HCT116 (cell line): ENCODE measurements at regions not wholly inside any gene's neighbourhood (a gene's known extent, or its start where the extent isn't known, plus 50 kb on each side); places are given as distances from the start of the nearest gene placed in this dataset.

ENCODE experiments used
- ATAC-seq: fragments of 200-7000 bp; cut with Tn5 transposase; 2 replicates; pipeline ENCODE4 v1.9.1; 2020; ENCODE audit warnings: mild to moderate bottlenecking, moderate library complexity
- BruUV-seq: library from RNA; stranded (reverse); fragments of 400-500 nt; replicated peaks from 2 replicates; lab custom pipeline; 2021; lab: Mats Ljungman, UMichigan
- CTCF ChIA-PET: fragments of 300-600 bp; sonication (Branson Sonifier 250); formaldehyde crosslinking; loops from one replicate; lab custom pipeline; 2021; ENCODE audit warnings: antibody characterized with exemption; lab: Charles Lee
- POLR2A ChIA-PET: fragments of 300-600, 350-600 bp; sonication (Branson Sonifier 250); formaldehyde crosslinking; loops from one replicate; lab custom pipeline; 2021; ENCODE audit warnings: antibody characterized with exemption; lab: Charles Lee
- RAD21 ChIA-PET, 2 experiments: fragments of 300-600 bp; sonication (Branson Sonifier 250); formaldehyde crosslinking; loops; one replicate each; lab custom pipeline; 2023; ENCODE audit warnings: low total read pairs in 2 of 2; ENCODE audit not compliant: uncharacterized antibody in 2 of 2, unreplicated experiment in 2 of 2, low non-redundant PET in 1 of 2; lab: Charles Lee
- DNase-seq: peaks from one replicate; pipeline ENCODE4 v3.0.0-alpha.2; 2010; ENCODE audit warnings: low read depth, low spot score
- H2AFZ ChIP-seq: fragments of 200-600 bp; shearing (Covaris generic), sonication (generic); 2 replicates; pipeline ENCODE4 v1.6.1; 2017; ENCODE audit warnings: low read depth, mixed run types, mixed read lengths, antibody characterized with exemption, low read length; ENCODE audit not compliant: poor library complexity, severe bottlenecking
- H3K27ac ChIP-seq: 2 replicates; pipeline ENCODE4 v1.5.1; 2012; ENCODE audit warnings: low read depth, low read length
- H3K27me3 ChIP-seq: fragments of 200-600 bp; sonication (generic); 2 replicates; pipeline ENCODE4 v1.6.1; 2016; ENCODE audit warnings: mixed run types, low read length, mixed read lengths; ENCODE audit not compliant: insufficient read depth
- H3K36me3 ChIP-seq, 2 experiments: fragments of 200-500 bp in 1 of 2; fragments of 200-600 bp in 1 of 2; sonication (Bioruptor generic) in 1 of 2; sonication (generic) in 1 of 2; 2 replicates each; pipeline versions ENCODE4 v1.5.1 to v1.6.1; 2014 to 2016; ENCODE audit warnings: low read length in 2 of 2, inconsistent platforms in 1 of 2, mixed read lengths in 1 of 2, mixed run types in 1 of 2; ENCODE audit not compliant: insufficient read depth in 2 of 2, control insufficient read depth in 1 of 2
- H3K4me1 ChIP-seq, 2 experiments: fragments of 200-600 bp in 1 of 2; sonication (generic) in 1 of 2; 2 replicates each; pipeline versions ENCODE4 v1.5.1 to v1.6.1; 2012 to 2017; ENCODE audit warnings: low read length in 2 of 2, inconsistent platforms in 1 of 2, mild to moderate bottlenecking in 1 of 2, mixed read lengths in 1 of 2, mixed run types in 1 of 2, moderate library complexity in 1 of 2; ENCODE audit not compliant: insufficient read depth in 2 of 2, control insufficient read depth in 1 of 2
- H3K4me2 ChIP-seq: fragments of 200-600 bp; sonication (generic); 2 replicates; pipeline ENCODE4 v1.6.1; 2017; ENCODE audit warnings: mixed run types, low read length, mixed read lengths
- H3K4me3 ChIP-seq, 2 experiments: fragments of 200-600 bp in 1 of 2; sonication (generic) in 1 of 2; replicated peaks in 1 of 2; 2 replicates each; pipeline ENCODE4 v1.5.1; 2011 to 2016; ENCODE audit warnings: low read length in 2 of 2, control low read depth in 1 of 2, low read depth in 1 of 2, mild to moderate bottlenecking in 1 of 2, mixed read lengths in 1 of 2, mixed run types in 1 of 2
- H3K79me2 ChIP-seq: fragments of 200-600 bp; sonication (generic); 2 replicates; pipeline ENCODE4 v1.6.1; 2017; ENCODE audit warnings: mild to moderate bottlenecking, mixed run types, low read length, moderate library complexity, mixed read lengths; ENCODE audit not compliant: insufficient read depth
- H3K9ac ChIP-seq: fragments of 200-600 bp; sonication (generic); 2 replicates; pipeline ENCODE4 v1.6.1; 2016; ENCODE audit warnings: low read length, mixed read lengths
- H3K9me2 ChIP-seq: fragments of 200-600 bp; sonication (generic), shearing (Covaris generic); 2 replicates; pipeline ENCODE4 v1.6.1; 2017; ENCODE audit warnings: mixed run types, mild to moderate bottlenecking, moderate library complexity; ENCODE audit not compliant: insufficient read depth
- H3K9me3 ChIP-seq, 2 experiments: fragments of 200-500 bp in 1 of 2; fragments of 200-600 bp in 1 of 2; sonication (Bioruptor generic) in 1 of 2; sonication (generic) in 1 of 2; 2 replicates each; pipeline ENCODE4 v1.6.1; 2014 to 2017; ENCODE audit warnings: low read length in 2 of 2, mixed read lengths in 2 of 2, inconsistent platforms in 1 of 2, low read depth in 1 of 2, mild to moderate bottlenecking in 1 of 2, mixed run types in 1 of 2, moderate library complexity in 1 of 2; ENCODE audit not compliant: control insufficient read depth in 1 of 2, insufficient read depth in 1 of 2
- H4K20me1 ChIP-seq: fragments of 200-600 bp; sonication (generic), shearing (Covaris generic); 2 replicates; pipeline ENCODE4 v1.6.1; 2017; ENCODE audit warnings: mixed run types, mild to moderate bottlenecking, moderate library complexity; ENCODE audit not compliant: insufficient read depth
- ATF3 ChIP-seq: IDR thresholded peaks from 2 replicates; pipeline ENCODE4 v1.6.1; 2012
- CBX3 ChIP-seq: IDR thresholded peaks from 2 replicates; pipeline ENCODE4 v1.6.1; 2012; ENCODE audit warnings: low read depth
- EZH2 ChIP-seq: fragments of 200-600 bp; sonication (generic); IDR thresholded peaks from 2 replicates; pipeline ENCODE4 v1.6.1; 2017; ENCODE audit warnings: antibody characterized with exemption, mixed run types
- JUND ChIP-seq: IDR thresholded peaks from 2 replicates; pipeline ENCODE4 v1.6.1; 2012
- POLR2A ChIP-seq: IDR thresholded peaks from 2 replicates; pipeline ENCODE4 v1.7.0; 2011; ENCODE audit warnings: borderline replicate concordance; ENCODE audit not compliant: insufficient read depth, insufficient read length; ENCODE audit errors: extremely low read depth
- SIN3A ChIP-seq: IDR thresholded peaks from 2 replicates; pipeline ENCODE4 v1.6.1; 2012; ENCODE audit warnings: low read depth
- SP1 ChIP-seq: IDR thresholded peaks from 2 replicates; pipeline ENCODE4 v1.6.1; 2012; ENCODE audit warnings: low read depth
- TCF7L2 ChIP-seq: IDR thresholded peaks from 2 replicates; pipeline ENCODE4 v1.7.0; 2011; ENCODE audit warnings: borderline replicate concordance, inconsistent platforms; ENCODE audit not compliant: insufficient read depth, insufficient read length; ENCODE audit errors: extremely low read depth
- ZFX ChIP-seq: fragments of 450-650 bp; IDR thresholded peaks from 2 replicates; pipeline ENCODE4 v1.6.1; 2017
- ZNF274 ChIP-seq: fragments of 200-500 bp; sonication (Bioruptor generic); IDR thresholded peaks from 2 replicates; pipeline ENCODE4 v1.6.1; 2014; ENCODE audit warnings: mild to moderate bottlenecking, low read depth, low read length, inconsistent platforms
- intact Hi-C: fragments of 100-400 bp; cut with micrococcal nuclease; formaldehyde crosslinking; loops from 2 replicates; pipeline ENCODE4 v1.10.0; 2022
- TF ChIP-seq, protein P1 (sequence below), 3 experiments: fragments of 200-600 bp in 1 of 3; sonication (generic) in 1 of 3; IDR thresholded peaks in 2 of 3; conservative IDR thresholded peaks in 1 of 3; 2 replicates each; pipeline ENCODE4 v1.5.1; 2012 to 2017; ENCODE audit warnings: low read depth in 2 of 3, low read length in 2 of 3, antibody characterized with exemption in 1 of 3, borderline replicate concordance in 1 of 3, control low read depth in 1 of 3, mild to moderate bottlenecking in 1 of 3, mixed read lengths in 1 of 3, mixed run types in 1 of 3, moderate library complexity in 1 of 3; ENCODE audit not compliant: insufficient read depth in 1 of 3

- TF ChIP-seq JUND (no peak), POLR2A (no peak), ZFX (no peak), SP1 (no peak), SIN3A (no peak), EZH2 (no peak), CBX3 (no peak), ATF3 (no peak), ZNF274 (no peak), TCF7L2 (no peak)
- TF ChIP-seq, protein P1, sequence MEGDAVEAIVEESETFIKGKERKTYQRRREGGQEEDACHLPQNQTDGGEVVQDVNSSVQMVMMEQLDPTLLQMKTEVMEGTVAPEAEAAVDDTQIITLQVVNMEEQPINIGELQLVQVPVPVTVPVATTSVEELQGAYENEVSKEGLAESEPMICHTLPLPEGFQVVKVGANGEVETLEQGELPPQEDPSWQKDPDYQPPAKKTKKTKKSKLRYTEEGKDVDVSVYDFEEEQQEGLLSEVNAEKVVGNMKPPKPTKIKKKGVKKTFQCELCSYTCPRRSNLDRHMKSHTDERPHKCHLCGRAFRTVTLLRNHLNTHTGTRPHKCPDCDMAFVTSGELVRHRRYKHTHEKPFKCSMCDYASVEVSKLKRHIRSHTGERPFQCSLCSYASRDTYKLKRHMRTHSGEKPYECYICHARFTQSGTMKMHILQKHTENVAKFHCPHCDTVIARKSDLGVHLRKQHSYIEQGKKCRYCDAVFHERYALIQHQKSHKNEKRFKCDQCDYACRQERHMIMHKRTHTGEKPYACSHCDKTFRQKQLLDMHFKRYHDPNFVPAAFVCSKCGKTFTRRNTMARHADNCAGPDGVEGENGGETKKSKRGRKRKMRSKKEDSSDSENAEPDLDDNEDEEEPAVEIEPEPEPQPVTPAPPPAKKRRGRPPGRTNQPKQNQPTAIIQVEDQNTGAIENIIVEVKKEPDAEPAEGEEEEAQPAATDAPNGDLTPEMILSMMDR (IDR thresholded peaks at IDR 0.05 in 2 of 3, conservative IDR thresholded peaks at IDR 0.05 in 1 of 3; ENCODE audit: borderline replicate concordance in 1 of 3, insufficient read depth in 1 of 3, low read depth in 2 of 3, low read length in 2 of 3), result no peak
- Histone ChIP-seq H3K27ac (no peak overlapping the region), H3K9me2 (no peaks in the 10 kb centered on the region), H3K9ac (no peak overlapping the region), H3K9me3 (no peaks in the 10 kb centered on the region), H3K79me2 (no peaks in the 10 kb centered on the region), H3K27me3 (peaks cover 17% of the 10 kb centered on the region; the same call in 1 of the 2 replicates), H2AFZ (no peak overlapping the region), H3K36me3 (no peaks in the 10 kb centered on the region), H4K20me1 (no peaks in the 10 kb centered on the region), H3K4me1 (no peaks in the 10 kb centered on the region), H3K4me3 (no peak overlapping the region), H3K4me2 (no peak overlapping the region)
- ChIA-PET CTCF (no interaction called here), POLR2A (no interaction called here), RAD21 (no interaction called here)
- intact Hi-C loops, result no loop called here
- ATAC-seq (no peak), DNase-seq (no peak)
- BruUV-seq, result no TSS peak
These were observed 351.6 kb upstream of the CNR1 start for GRCh38 chr6:88517737-88518136.
